HEK293 (cell line): ENCODE measurements at regions not wholly inside any gene's neighbourhood (a gene's known extent, or its start where the extent isn't known, plus 50 kb on each side); places are given as distances from the start of the nearest gene placed in this dataset.
"Not testable (repeated sequence)": the region's sequence is repeated elsewhere in the genome, so short reads cannot be mapped to it uniquely, and the experiment has no call there.

ENCODE experiments used
- CTCF ChIA-PET: fragments of 350-600 bp; formaldehyde crosslinking; extraction: SDS; loops from one replicate; lab custom pipeline; 2021; ENCODE audit warnings: antibody characterized with exemption; lab: Yijun Ruan, JAX
- POLR2A ChIA-PET: fragments of 300-600 bp; formaldehyde crosslinking; extraction: SDS; loops from one replicate; lab custom pipeline; 2020; ENCODE audit warnings: antibody characterized with exemption, inconsistent platforms; lab: Yijun Ruan, JAX
- H3K27ac ChIP-seq: fragments of 200-500 bp; sonication (Bioruptor generic); 2 replicates; pipeline ENCODE4 v1.5.1; 2014; ENCODE audit warnings: low read depth, low read length, control low read depth, inconsistent platforms; ENCODE audit errors: extremely low read depth
- H3K36me3 ChIP-seq, 2 experiments: fragments of 200-500 bp in 1 of 2; sonication (Bioruptor generic) in 1 of 2; 1 replicate in 1 of 2; 2 replicates in 1 of 2; pipeline ENCODE4 v1.5.1; 2014 to 2017; ENCODE audit warnings: inconsistent platforms in 2 of 2, low read length in 2 of 2; ENCODE audit not compliant: control insufficient read depth in 2 of 2, insufficient read depth in 1 of 2
- H3K4me1 ChIP-seq: fragments of 200-500 bp; sonication (Bioruptor generic); 2 replicates; pipeline ENCODE4 v1.5.1; 2014; ENCODE audit warnings: mild to moderate bottlenecking, low read length, inconsistent platforms; ENCODE audit not compliant: control insufficient read depth, insufficient read depth
- H3K4me3 ChIP-seq: 2 replicates; pipeline ENCODE4 v1.5.1; 2011; ENCODE audit warnings: low read depth, mild to moderate bottlenecking, control low read depth, low read length, moderate library complexity
- H3K9me3 ChIP-seq: fragments of 200-500 bp; sonication (Bioruptor generic); 2 replicates; pipeline ENCODE4 v1.5.1; 2014; ENCODE audit warnings: low read depth, low read length, inconsistent platforms; ENCODE audit not compliant: control insufficient read depth, insufficient read depth
- FEZF1 ChIP-seq: fragments of 450-650 bp; formaldehyde crosslinking; IDR thresholded peaks from 2 replicates; pipeline ENCODE4 v1.5.1; 2016; ENCODE audit warnings: missing biosample characterization, missing genetic modification characterization
- IKZF3 ChIP-seq: fragments of 450-650 bp; IDR thresholded peaks from 2 replicates; pipeline ENCODE4 v1.5.0; 2018; ENCODE audit warnings: missing biosample characterization, mild to moderate bottlenecking, missing genetic modification characterization, moderate library complexity
- KLF8 ChIP-seq: fragments of 450-650 bp; formaldehyde crosslinking; IDR thresholded peaks from 2 replicates; pipeline ENCODE4 v1.5.1; 2016; ENCODE audit warnings: missing biosample characterization, missing genetic modification characterization
- KLF9 ChIP-seq: fragments of 450-650 bp; formaldehyde crosslinking; IDR thresholded peaks from 2 replicates; pipeline ENCODE4 v1.5.1; 2016; ENCODE audit warnings: missing biosample characterization, missing genetic modification characterization, low read depth
- MZF1 ChIP-seq: fragments of 450-650 bp; formaldehyde crosslinking; IDR thresholded peaks from 2 replicates; pipeline ENCODE4 v1.5.1; 2017; ENCODE audit warnings: missing biosample characterization, missing genetic modification characterization, borderline replicate concordance
- SP2 ChIP-seq: fragments of 450-650 bp; formaldehyde crosslinking; IDR thresholded peaks from 2 replicates; pipeline ENCODE4 v1.5.1; 2016; ENCODE audit warnings: missing biosample characterization, missing genetic modification characterization
- ZBTB20 ChIP-seq: fragments of 450-650 bp; formaldehyde crosslinking; IDR thresholded peaks from 2 replicates; pipeline ENCODE4 v1.5.1; 2016; ENCODE audit warnings: missing biosample characterization, missing genetic modification characterization
- ZFP3 ChIP-seq: fragments of 450-650 bp; formaldehyde crosslinking; IDR thresholded peaks from 2 replicates; pipeline ENCODE4 v1.5.1; 2016; ENCODE audit warnings: low read depth, missing biosample characterization, missing genetic modification characterization
- ZNF169 ChIP-seq: fragments of 450-650 bp; formaldehyde crosslinking; IDR thresholded peaks from 2 replicates; pipeline ENCODE4 v1.5.1; 2016; ENCODE audit warnings: missing biosample characterization, missing genetic modification characterization
- ZNF211 ChIP-seq: fragments of 450-650 bp; formaldehyde crosslinking; IDR thresholded peaks from 2 replicates; pipeline ENCODE4 v1.5.1; 2016; ENCODE audit warnings: low read depth, missing biosample characterization, missing genetic modification characterization
- ZNF214 ChIP-seq: fragments of 450-650 bp; formaldehyde crosslinking; IDR thresholded peaks from 2 replicates; pipeline ENCODE4 v1.5.1; 2017; ENCODE audit warnings: missing biosample characterization, mild to moderate bottlenecking, missing genetic modification characterization, borderline replicate concordance
- ZNF23 ChIP-seq: fragments of 450-650 bp; formaldehyde crosslinking; IDR thresholded peaks from 2 replicates; pipeline ENCODE4 v1.5.1; 2016; ENCODE audit warnings: missing biosample characterization, missing genetic modification characterization, borderline replicate concordance
- ZNF398 ChIP-seq: fragments of 450-650 bp; formaldehyde crosslinking; IDR thresholded peaks from 2 replicates; pipeline ENCODE4 v1.5.1; 2017; ENCODE audit warnings: missing biosample characterization, missing genetic modification characterization
- ZNF416 ChIP-seq: fragments of 450-650 bp; formaldehyde crosslinking; IDR thresholded peaks from 2 replicates; pipeline ENCODE4 v1.5.1; 2016; ENCODE audit warnings: missing biosample characterization, missing genetic modification characterization
- ZNF473 ChIP-seq: fragments of 450-650 bp; formaldehyde crosslinking; IDR thresholded peaks from 2 replicates; pipeline ENCODE4 v1.5.1; 2017; ENCODE audit warnings: missing biosample characterization, missing genetic modification characterization
- ZNF510 ChIP-seq: fragments of 450-650 bp; formaldehyde crosslinking; IDR thresholded peaks from 2 replicates; pipeline ENCODE4 v1.5.1; 2018; ENCODE audit warnings: mild to moderate bottlenecking, missing genetic modification characterization, missing biosample characterization; ENCODE audit not compliant: insufficient replicate concordance
- ZNF514 ChIP-seq: fragments of 450-650 bp; formaldehyde crosslinking; IDR thresholded peaks from 2 replicates; pipeline ENCODE4 v1.5.1; 2016; ENCODE audit warnings: missing biosample characterization, missing genetic modification characterization
- ZNF544 ChIP-seq: fragments of 450-650 bp; formaldehyde crosslinking; IDR thresholded peaks from 2 replicates; pipeline ENCODE4 v1.5.0; 2017; ENCODE audit warnings: missing biosample characterization, missing genetic modification characterization
- ZNF624 ChIP-seq: fragments of 450-650 bp; formaldehyde crosslinking; IDR thresholded peaks from 2 replicates; pipeline ENCODE4 v1.5.1; 2017; ENCODE audit warnings: missing biosample characterization, missing genetic modification characterization
- ZNF660 ChIP-seq: fragments of 450-650 bp; IDR thresholded peaks from 2 replicates; pipeline ENCODE4 v1.5.1; 2018; ENCODE audit warnings: missing biosample characterization, mild to moderate bottlenecking, missing genetic modification characterization
- ZNF664 ChIP-seq: fragments of 450-650 bp; formaldehyde crosslinking; IDR thresholded peaks from 2 replicates; pipeline ENCODE4 v1.5.1; 2016; ENCODE audit warnings: missing biosample characterization, missing genetic modification characterization
- TF ChIP-seq, protein P1 (sequence below): fragments of 450-650 bp; formaldehyde crosslinking; IDR thresholded peaks from 2 replicates; pipeline ENCODE4 v1.5.1; 2016; ENCODE audit warnings: missing biosample characterization, missing genetic modification characterization
- TF ChIP-seq, protein P2 (sequence below): fragments of 450-650 bp; formaldehyde crosslinking; IDR thresholded peaks from 2 replicates; pipeline ENCODE4 v1.5.1; 2016; ENCODE audit warnings: missing biosample characterization, missing genetic modification characterization
- TF ChIP-seq, protein P3 (sequence below): fragments of 450-650 bp; formaldehyde crosslinking; IDR thresholded peaks from 2 replicates; pipeline ENCODE4 v1.5.1; 2017; ENCODE audit warnings: missing biosample characterization, mild to moderate bottlenecking, missing genetic modification characterization, moderate library complexity

- no peak for TF ChIP-seq ZNF169
- no peak for TF ChIP-seq ZNF214
- TF ChIP-seq ZBTB20 (tag by site-specific recombination) = no peak
- no peak for TF ChIP-seq ZNF211
- TF ChIP-seq, protein P1, sequence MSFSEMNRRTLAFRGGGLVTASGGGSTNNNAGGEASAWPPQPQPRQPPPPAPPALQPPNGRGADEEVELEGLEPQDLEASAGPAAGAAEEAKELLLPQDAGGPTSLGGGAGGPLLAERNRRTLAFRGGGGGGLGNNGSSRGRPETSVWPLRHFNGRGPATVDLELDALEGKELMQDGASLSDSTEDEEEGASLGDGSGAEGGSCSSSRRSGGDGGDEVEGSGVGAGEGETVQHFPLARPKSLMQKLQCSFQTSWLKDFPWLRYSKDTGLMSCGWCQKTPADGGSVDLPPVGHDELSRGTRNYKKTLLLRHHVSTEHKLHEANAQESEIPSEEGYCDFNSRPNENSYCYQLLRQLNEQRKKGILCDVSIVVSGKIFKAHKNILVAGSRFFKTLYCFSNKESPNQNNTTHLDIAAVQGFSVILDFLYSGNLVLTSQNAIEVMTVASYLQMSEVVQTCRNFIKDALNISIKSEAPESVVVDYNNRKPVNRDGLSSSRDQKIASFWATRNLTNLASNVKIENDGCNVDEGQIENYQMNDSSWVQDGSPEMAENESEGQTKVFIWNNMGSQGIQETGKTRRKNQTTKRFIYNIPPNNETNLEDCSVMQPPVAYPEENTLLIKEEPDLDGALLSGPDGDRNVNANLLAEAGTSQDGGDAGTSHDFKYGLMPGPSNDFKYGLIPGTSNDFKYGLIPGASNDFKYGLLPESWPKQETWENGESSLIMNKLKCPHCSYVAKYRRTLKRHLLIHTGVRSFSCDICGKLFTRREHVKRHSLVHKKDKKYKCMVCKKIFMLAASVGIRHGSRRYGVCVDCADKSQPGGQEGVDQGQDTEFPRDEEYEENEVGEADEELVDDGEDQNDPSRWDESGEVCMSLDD (tag by site-specific recombination) = no peak
- no peak for TF ChIP-seq ZNF660 (tag by site-specific recombination)
- no peak for TF ChIP-seq MZF1
- TF ChIP-seq ZNF510 (tag by site-specific recombination) = no peak
- TF ChIP-seq ZNF664 (tag by site-specific recombination) = no peak
- TF ChIP-seq ZFP3 = no peak
- TF ChIP-seq IKZF3 (tag by site-specific recombination) = no peak
- TF ChIP-seq ZNF23 (tag by site-specific recombination) = no peak
- TF ChIP-seq ZNF544 (tag by site-specific recombination) = no peak
- no peak for TF ChIP-seq KLF9 (tag by site-specific recombination)
- TF ChIP-seq ZNF473 (tag by site-specific recombination) = no peak
- ChIA-PET CTCF (no interaction called here), POLR2A (no interaction called here)
- Histone ChIP-seq H3K27ac (no peak overlapping the region), H3K36me3 (no peaks in the 10 kb centered on the region), H3K9me3 (no peaks in the 10 kb centered on the region), H3K4me1 (peaks cover 6% of the 10 kb centered on the region), H3K4me3 (no peak overlapping the region)
Measured at GRCh38 chr3:32048487-32049182, 57.8 kb upstream of the GPD1L start.

DNA sequence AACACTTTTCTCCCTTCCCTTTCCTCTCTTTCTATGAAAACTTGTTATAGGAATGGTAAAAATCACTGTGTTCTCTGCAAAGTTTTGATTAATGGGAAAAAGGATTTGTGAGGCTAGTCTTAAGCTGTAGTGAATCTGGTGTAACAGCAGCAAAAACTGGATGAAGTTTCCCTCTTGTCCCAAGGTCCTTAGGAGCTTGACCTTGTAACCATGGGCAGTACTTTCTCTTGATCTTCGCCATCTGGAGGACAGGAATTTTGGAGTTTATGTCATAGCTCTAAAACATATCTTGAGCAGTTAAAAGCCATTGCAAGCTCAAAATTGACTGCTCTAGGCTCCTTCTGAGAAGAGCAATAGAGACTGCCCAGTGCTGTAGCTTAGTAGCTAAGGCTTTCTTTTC, 56.5 kb upstream of the GPD1L start:
- H3K9me3 ChIP-seq = no peaks in the 10 kb centered on the region
- H3K4me3 ChIP-seq = no peak overlapping the region
- POLR2A ChIA-PET = no interaction called here
- H3K27ac ChIP-seq = no peak overlapping the region
- CTCF ChIA-PET = interaction anchor here (0.6 kb wide), 1 partner anchor 67 kb away, joined by 3 read pairs; no protein-coding TSS in a partner anchor
- H3K36me3 ChIP-seq = no peaks in the 10 kb centered on the region
- TF ChIP-seq SP2 (tag by site-specific recombination) = no peak
- no peak for TF ChIP-seq FEZF1
- no peak for TF ChIP-seq ZNF398 (tag by site-specific recombination)
- no peak for TF ChIP-seq ZNF624 (tag by site-specific recombination)
- TF ChIP-seq, protein P2, sequence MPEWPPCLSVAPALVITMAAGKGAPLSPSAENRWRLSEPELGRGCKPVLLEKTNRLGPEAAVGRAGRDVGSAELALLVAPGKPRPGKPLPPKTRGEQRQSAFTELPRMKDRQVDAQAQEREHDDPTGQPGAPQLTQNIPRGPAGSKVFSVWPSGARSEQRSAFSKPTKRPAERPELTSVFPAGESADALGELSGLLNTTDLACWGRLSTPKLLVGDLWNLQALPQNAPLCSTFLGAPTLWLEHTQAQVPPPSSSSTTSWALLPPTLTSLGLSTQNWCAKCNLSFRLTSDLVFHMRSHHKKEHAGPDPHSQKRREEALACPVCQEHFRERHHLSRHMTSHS = no peak
- TF ChIP-seq ZNF214 = no peak
- TF ChIP-seq ZNF514 (tag by site-specific recombination) = no peak
- TF ChIP-seq, protein P3, sequence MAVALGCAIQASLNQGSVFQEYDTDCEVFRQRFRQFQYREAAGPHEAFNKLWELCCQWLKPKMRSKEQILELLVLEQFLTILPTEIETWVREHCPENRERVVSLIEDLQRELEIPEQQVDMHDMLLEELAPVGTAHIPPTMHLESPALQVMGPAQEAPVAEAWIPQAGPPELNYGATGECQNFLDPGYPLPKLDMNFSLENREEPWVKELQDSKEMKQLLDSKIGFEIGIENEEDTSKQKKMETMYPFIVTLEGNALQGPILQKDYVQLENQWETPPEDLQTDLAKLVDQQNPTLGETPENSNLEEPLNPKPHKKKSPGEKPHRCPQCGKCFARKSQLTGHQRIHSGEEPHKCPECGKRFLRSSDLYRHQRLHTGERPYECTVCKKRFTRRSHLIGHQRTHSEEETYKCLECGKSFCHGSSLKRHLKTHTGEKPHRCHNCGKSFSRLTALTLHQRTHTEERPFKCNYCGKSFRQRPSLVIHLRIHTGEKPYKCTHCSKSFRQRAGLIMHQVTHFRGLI (tag by site-specific recombination) = no peak
- no peak for TF ChIP-seq KLF8 (tag by site-specific recombination)
- TF ChIP-seq ZNF416 (tag by site-specific recombination) = no peak
- peaks cover 6% of the 10 kb centered on the region for H3K4me1 ChIP-seq

DNA sequence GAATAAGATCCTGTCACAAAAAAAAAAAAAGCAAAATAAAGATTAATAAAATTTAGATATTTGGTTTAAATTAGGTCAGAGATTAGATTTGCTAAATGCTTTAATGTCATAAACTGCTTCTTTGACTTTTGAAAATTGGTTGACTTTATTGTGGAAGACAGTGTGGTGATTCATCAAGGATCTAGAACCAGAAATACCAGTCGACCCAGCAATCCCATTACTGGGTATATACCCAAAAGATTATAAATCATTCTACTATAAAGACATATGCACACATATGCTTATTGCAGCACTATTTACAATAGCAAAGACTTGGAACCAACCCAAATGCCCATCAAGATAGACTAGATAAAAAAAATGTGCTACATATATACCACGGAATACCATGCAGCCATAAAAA, 54.2 kb upstream of the GPD1L start:
- POLR2A ChIA-PET, H3K9me3 ChIP-seq, H3K36me3 ChIP-seq, H3K27ac ChIP-seq, H3K4me1 ChIP-seq, H3K4me3 ChIP-seq: not testable (repeated sequence)
- CTCF ChIA-PET = interaction anchor here (0.6 kb wide), 2 partner anchors 56 to 915 kb away, joined by 3 read pairs; no protein-coding TSS in a partner anchor

GRCh38 chr3:32052851-32053250, 53.6 kb upstream of the GPD1L start:
- H3K4me1 ChIP-seq, H3K27ac ChIP-seq, CTCF ChIA-PET, H3K9me3 ChIP-seq, H3K36me3 ChIP-seq, H3K4me3 ChIP-seq, POLR2A ChIA-PET: not testable (repeated sequence)
